ENCODE measurements at regions not wholly inside any gene's neighbourhood (a gene's known extent, or its start where the extent isn't known, plus 50 kb on each side); places are given as distances from the start of the nearest gene placed in this dataset.

- CTCF ChIA-PET, result interaction anchor here (0.8 kb wide), 1 partner anchor 18 kb away, joined by 3 read pairs; no protein-coding TSS in a partner anchor
- DNase-seq (ENCODE audit: low read depth, low spot score), result no peak
- no peak for TF ChIP-seq CTCF (IDR thresholded peaks at IDR 0.05; ENCODE audit: insufficient read depth, low read length, missing control alignments)
- H3K4me3 ChIP-seq (ENCODE audit: low read depth, low read length), result no peak overlapping the region
- POLR2A ChIA-PET, result no interaction called here
Observed at GRCh38 chr13:61358599-61358998, 57.0 kb downstream of the PCDH20 start.

- CTCF ChIA-PET, result no interaction called here
- POLR2A ChIA-PET, result no interaction called here
- H3K4me3 ChIP-seq (ENCODE audit: low read depth, low read length), result no peak overlapping the region
- no peak for TF ChIP-seq CTCF (IDR thresholded peaks at IDR 0.05; ENCODE audit: insufficient read depth, low read length, missing control alignments)
- DNase-seq (ENCODE audit: low read depth, low spot score), result no peak
Observed at GRCh38 chr13:61350341-61350740, 65.3 kb downstream of the PCDH20 start.

- DNase-seq (ENCODE audit: low read depth, low spot score), result no peak
- TF ChIP-seq CTCF (IDR thresholded peaks at IDR 0.05; ENCODE audit: insufficient read depth, low read length, missing control alignments), result no peak
- H3K4me3 ChIP-seq (ENCODE audit: low read depth, low read length), result no peak overlapping the region
- ChIA-PET CTCF (no interaction called here), POLR2A (no interaction called here)
Observed at GRCh38 chr13:61339054-61339621, 76.5 kb downstream of the PCDH20 start.

GRCh38 chr13:61316647-61317046 lies 99.0 kb downstream of the PCDH20 start:
- ChIA-PET CTCF (no interaction called here), POLR2A (no interaction called here)
- H3K4me3 ChIP-seq (ENCODE audit: low read depth, low read length), result no peak overlapping the region
- DNase-seq (ENCODE audit: low read depth, low spot score), result no peak
- TF ChIP-seq CTCF (IDR thresholded peaks at IDR 0.05; ENCODE audit: insufficient read depth, low read length, missing control alignments), result no peak

GRCh38 chr13:61294467-61295191 lies 121.0 kb downstream of the PCDH20 start:
- ChIA-PET CTCF (no interaction called here), POLR2A (no interaction called here)
- no peak for TF ChIP-seq CTCF (IDR thresholded peaks at IDR 0.05; ENCODE audit: insufficient read depth, low read length, missing control alignments)
- H3K4me3 ChIP-seq (ENCODE audit: low read depth, low read length), result no peak overlapping the region
- DNase-seq (ENCODE audit: low read depth, low spot score), result no peak

GRCh38 chr13:61286148-61286745 lies 129.4 kb downstream of the PCDH20 start:
- CTCF ChIA-PET, result no interaction called here
- H3K4me3 ChIP-seq (ENCODE audit: low read depth, low read length), result no peak overlapping the region
- DNase-seq (ENCODE audit: low read depth, low spot score), result no peak
- POLR2A ChIA-PET, result no interaction called here
- no peak for TF ChIP-seq CTCF (IDR thresholded peaks at IDR 0.05; ENCODE audit: insufficient read depth, low read length, missing control alignments)

All from AG04449 (cell line).